NOMO-1 (cell line): ENCODE measurements at regions not wholly inside any gene's neighbourhood (a gene's known extent, or its start where the extent isn't known, plus 50 kb on each side); places are given as distances from the start of the nearest gene placed in this dataset.
"Not testable (repeated sequence)": the region's sequence is repeated elsewhere in the genome, so short reads cannot be mapped to it uniquely, and the experiment has no call there.

Source experiments
- DNase-seq, 2 experiments: peaks; one replicate each; lab custom pipeline; 2025; ENCODE audit not compliant: unreplicated experiment in 2 of 2; lab: John Stamatoyannopoulos, UW

GRCh38 chr2:129798301-129798581 is 181.2 kb upstream of the RAB6C start:
- no peak for DNase-seq

GRCh38 chr2:129798626-129799025 is 180.8 kb upstream of the RAB6C start:
- DNase-seq = no peak

- DNase-seq = no peak
Measured at GRCh38 chr2:129799036-129799958, 180.2 kb upstream of the RAB6C start.

- DNase-seq = no peak
Measured at GRCh38 chr2:129800285-129800684, 179.2 kb upstream of the RAB6C start.

GRCh38 chr2:129800686-129801085 is 178.8 kb upstream of the RAB6C start:
- DNase-seq = no peak

GRCh38 chr2:129801575-129801974 is 177.9 kb upstream of the RAB6C start:
- no peak for DNase-seq

- no peak for DNase-seq
Measured at GRCh38 chr2:129802290-129802689, 177.2 kb upstream of the RAB6C start.

GRCh38 chr2:129803032-129803431 is 176.4 kb upstream of the RAB6C start:
- DNase-seq = no peak

GRCh38 chr2:129803871-129804270 is 175.6 kb upstream of the RAB6C start:
- DNase-seq = no peak

- DNase-seq = no peak
Measured at GRCh38 chr2:129805899-129806298, 173.6 kb upstream of the RAB6C start.

GRCh38 chr2:129806317-129806716 is 173.1 kb upstream of the RAB6C start:
- DNase-seq = no peak

- DNase-seq = no peak
Measured at GRCh38 chr2:129806990-129807389, 172.5 kb upstream of the RAB6C start.

GRCh38 chr2:129807642-129808338 is 171.7 kb upstream of the RAB6C start:
- not testable (repeated sequence) for DNase-seq

- DNase-seq = no peak
Measured at GRCh38 chr2:129810521-129810920, 168.9 kb upstream of the RAB6C start.

GRCh38 chr2:129812071-129812470 is 167.4 kb upstream of the RAB6C start:
- peak; percentile 79 to 99 for DNase-seq

GRCh38 chr2:129812654-129813053 is 166.8 kb upstream of the RAB6C start:
- no peak for DNase-seq

GRCh38 chr2:129813404-129813803 is 166.1 kb upstream of the RAB6C start:
- peak in 1 of 2 experiments; percentile 36 for DNase-seq

- no peak for DNase-seq
Measured at GRCh38 chr2:129816813-129817574, 162.5 kb upstream of the RAB6C start.

GRCh38 chr2:129819855-129820254 is 159.6 kb upstream of the RAB6C start:
- DNase-seq = no peak

GRCh38 chr2:129820908-129821307 is 158.6 kb upstream of the RAB6C start:
- no peak for DNase-seq

- DNase-seq = no peak
Measured at GRCh38 chr2:129821445-129821844, 158.0 kb upstream of the RAB6C start.
